GM12865 (cell line): ENCODE measurements at regions not wholly inside any gene's neighbourhood (a gene's known extent, or its start where the extent isn't known, plus 50 kb on each side); places are given as distances from the start of the nearest gene placed in this dataset.

Experiments
- DNase-seq: peaks from one replicate; pipeline ENCODE4 v3.0.0; 2010; ENCODE audit warnings: low read depth
- H3K4me3 ChIP-seq: 2 replicates; pipeline ENCODE4 v1.5.1; 2011; ENCODE audit warnings: mild to moderate bottlenecking, low read depth, low read length, control low read depth
- TF ChIP-seq, protein P1 (sequence below): IDR thresholded peaks from 2 replicates; pipeline ENCODE4 v1.5.1; 2011; ENCODE audit warnings: low read length, control low read depth, low read depth, inconsistent platforms; ENCODE audit not compliant: insufficient read depth; ENCODE audit errors: missing control alignments

DNA sequence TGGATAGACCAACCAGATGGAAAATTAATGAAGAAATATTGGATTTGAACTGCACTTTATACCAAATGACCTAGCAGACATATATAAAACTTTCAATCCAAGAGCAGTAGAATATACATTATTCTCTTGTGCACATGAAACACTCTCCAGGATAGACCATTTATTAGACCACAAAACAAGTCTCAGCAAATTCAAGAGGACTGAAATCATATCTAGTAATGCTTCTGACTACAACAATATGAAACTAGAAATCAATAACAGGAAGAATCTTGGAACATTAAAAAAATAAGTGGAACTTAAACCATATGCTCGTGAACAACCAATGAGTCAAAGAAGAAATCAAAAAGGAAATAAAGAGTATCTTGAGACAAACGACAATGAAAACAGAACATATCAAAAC is 150.0 kb upstream of the CD180 start:
- TF ChIP-seq, protein P1, sequence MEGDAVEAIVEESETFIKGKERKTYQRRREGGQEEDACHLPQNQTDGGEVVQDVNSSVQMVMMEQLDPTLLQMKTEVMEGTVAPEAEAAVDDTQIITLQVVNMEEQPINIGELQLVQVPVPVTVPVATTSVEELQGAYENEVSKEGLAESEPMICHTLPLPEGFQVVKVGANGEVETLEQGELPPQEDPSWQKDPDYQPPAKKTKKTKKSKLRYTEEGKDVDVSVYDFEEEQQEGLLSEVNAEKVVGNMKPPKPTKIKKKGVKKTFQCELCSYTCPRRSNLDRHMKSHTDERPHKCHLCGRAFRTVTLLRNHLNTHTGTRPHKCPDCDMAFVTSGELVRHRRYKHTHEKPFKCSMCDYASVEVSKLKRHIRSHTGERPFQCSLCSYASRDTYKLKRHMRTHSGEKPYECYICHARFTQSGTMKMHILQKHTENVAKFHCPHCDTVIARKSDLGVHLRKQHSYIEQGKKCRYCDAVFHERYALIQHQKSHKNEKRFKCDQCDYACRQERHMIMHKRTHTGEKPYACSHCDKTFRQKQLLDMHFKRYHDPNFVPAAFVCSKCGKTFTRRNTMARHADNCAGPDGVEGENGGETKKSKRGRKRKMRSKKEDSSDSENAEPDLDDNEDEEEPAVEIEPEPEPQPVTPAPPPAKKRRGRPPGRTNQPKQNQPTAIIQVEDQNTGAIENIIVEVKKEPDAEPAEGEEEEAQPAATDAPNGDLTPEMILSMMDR = no peak
- H3K4me3 ChIP-seq = no peak overlapping the region
- no peak for DNase-seq

DNA sequence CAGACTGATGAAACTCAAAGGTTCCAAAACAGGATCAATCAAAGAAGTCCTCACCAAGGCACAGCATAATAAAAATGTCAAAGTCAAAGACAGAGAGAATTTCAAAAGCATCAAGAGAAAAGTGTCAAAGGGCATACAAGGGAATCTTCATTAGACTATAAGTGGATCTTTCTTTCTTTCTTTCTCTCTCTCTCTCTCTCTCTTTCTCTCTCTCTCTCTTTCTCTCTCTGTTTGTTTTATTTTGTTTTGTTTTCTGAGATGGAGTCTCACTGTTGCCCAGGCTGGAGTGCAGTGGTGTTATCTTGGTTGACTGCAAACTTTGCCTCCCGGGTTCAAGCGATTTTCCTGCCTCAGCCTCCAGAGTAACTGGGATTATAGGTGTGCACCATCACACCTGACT is 148.3 kb upstream of the CD180 start:
- DNase-seq = no peak
- TF ChIP-seq, protein P1 = no peak
- H3K4me3 ChIP-seq = no peak overlapping the region

DNA sequence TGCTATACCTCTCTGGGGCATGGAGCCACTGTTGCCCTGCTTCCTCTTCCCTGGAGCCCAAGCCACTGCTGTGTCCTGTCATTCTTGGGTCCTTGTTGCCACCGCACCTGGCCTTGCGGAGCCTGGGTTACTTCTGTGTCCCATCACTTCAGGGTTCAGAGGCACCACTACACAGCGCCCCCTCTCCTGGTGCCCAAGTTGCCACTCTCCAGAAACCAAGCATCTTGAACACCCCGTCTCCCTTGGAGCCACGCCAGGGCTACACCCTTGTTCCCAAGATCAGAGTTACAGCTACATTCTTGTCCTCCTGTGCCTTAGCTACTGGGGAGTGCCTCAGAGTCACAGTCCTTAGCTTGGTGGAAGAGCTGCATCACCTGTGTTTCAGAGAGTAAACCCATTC is 147.2 kb upstream of the CD180 start:
- TF ChIP-seq, protein P1 = no peak

DNA sequence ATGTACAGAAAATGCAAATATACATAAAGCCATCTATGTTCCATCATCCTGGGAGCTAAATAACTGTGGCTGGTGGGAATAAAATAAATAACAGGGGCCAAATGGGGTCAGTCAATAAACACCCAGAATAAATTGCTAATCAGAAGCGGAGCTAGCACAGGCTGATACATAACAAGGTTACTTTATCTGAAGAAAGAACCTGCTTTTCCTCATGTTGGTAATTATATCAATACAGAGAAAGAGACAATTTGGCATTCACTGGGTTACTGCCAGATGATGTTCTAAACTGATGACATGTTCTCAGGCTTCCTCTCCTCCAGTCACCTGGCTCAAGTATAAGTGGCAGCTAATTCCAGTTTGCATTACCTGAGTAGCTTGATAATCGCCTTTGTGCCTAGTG is 144.9 kb upstream of the CD180 start:
- TF ChIP-seq, protein P1 = no peak
- no peak for DNase-seq
- H3K4me3 ChIP-seq = no peak overlapping the region

More for the DNA sequence above, 147.2 kb upstream of the CD180 start:
- no peak overlapping the region for H3K4me3 ChIP-seq
- no peak for DNase-seq

DNA sequence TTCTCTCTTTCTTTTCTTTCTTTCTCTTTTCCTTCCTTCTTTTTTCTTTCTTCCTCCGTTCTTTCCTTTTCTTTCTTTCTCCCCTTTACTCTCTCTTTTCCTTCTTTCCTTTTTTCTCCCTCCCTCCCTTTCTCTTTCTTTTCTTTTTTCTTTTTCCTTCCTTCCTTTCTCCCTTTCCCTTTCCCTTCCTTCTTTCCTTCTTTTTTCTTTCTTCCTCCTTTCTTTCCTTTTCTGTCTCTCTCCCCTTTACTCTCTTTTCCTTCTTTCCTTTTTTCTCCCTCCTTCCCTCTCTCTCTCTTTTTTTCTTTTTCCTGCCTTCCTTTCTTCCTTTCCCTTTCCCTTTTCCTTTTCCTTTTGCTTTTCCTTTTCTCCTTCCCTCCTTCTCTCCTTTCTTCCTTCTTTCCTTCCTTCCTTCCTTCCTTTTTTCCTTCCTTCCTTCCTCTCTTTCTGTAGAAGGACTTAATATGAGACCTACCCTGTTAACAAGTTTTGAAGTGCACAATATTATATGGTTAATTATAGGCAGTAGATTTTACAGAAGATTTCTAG is 142.7 kb upstream of the CD180 start:
- TF ChIP-seq, protein P1 = no peak
- no peak for DNase-seq
- H3K4me3 ChIP-seq = no peak overlapping the region

DNA sequence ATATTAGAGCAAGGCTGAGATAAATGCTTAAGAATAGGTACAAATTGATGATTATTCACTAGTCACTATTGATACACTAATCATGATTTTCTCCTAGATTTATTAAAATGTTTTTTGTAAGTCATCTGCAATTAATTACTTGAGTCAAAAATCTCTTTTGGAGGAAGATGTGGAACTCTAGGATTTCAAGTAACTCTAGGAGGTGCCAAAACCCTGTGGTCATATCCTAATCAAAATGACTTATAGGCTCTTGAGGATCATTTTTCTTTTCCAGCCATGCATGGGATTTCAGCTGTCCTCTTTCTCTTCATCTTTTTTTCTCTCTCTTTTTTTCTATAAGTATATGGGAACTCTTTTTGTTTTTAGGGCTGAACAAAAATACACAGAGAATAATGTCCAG is 141.8 kb upstream of the CD180 start:
- TF ChIP-seq, protein P1 = no peak
- no peak overlapping the region for H3K4me3 ChIP-seq
- DNase-seq = no peak

DNA sequence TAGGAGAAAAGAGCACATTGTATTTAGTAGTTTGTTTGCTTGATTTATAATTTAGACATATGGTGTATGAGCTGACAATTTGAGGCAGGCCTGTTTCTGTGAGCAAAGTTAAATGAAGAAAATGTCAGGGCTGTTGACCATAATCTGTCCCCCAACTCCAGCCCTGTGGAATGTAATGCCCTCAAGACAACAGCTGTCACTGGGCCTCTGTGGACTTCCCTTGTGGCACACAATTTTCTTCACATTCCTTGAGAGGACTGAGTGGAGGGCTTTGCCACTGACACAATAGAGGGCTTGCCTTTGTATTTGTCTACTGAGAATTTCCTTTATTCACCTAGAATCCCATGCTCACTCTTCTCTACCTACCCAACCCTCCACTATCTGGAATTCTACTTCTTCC is 141.2 kb upstream of the CD180 start:
- no peak for DNase-seq
- H3K4me3 ChIP-seq = no peak overlapping the region
- TF ChIP-seq, protein P1 = no peak
